ENCODE measurements at regions not wholly inside any gene's neighbourhood (a gene's known extent, or its start where the extent isn't known, plus 50 kb on each side); places are given as distances from the start of the nearest gene placed in this dataset.

GRCh38 chr7:67705850-67706249 is 709.2 kb downstream of the TYW1 start:
- DNase-seq, result no peak

GRCh38 chr7:67711706-67712105 is 715.1 kb downstream of the TYW1 start:
- no peak for DNase-seq

GRCh38 chr7:67713451-67714056 is 716.9 kb downstream of the TYW1 start:
- DNase-seq, result no peak

GRCh38 chr7:67716729-67717128 is 720.1 kb downstream of the TYW1 start:
- no peak for DNase-seq

- DNase-seq, result no peak
Observed at GRCh38 chr7:67723591-67723990, 727.0 kb downstream of the TYW1 start.

GRCh38 chr7:67724435-67724834 is 727.8 kb downstream of the TYW1 start:
- DNase-seq, result no peak

GRCh38 chr7:67724955-67725354 is 728.3 kb downstream of the TYW1 start:
- DNase-seq, result no peak

GRCh38 chr7:67725423-67725822 is 728.8 kb downstream of the TYW1 start:
- no peak for DNase-seq

- no peak for DNase-seq
Observed at GRCh38 chr7:67729771-67730170, 733.1 kb downstream of the TYW1 start.

- no peak for DNase-seq
Observed at GRCh38 chr7:67731704-67732103, 735.1 kb downstream of the TYW1 start.

- no peak for DNase-seq
Observed at GRCh38 chr7:67732898-67733297, 736.3 kb downstream of the TYW1 start.

GRCh38 chr7:67738145-67738544 is 741.5 kb downstream of the TYW1 start:
- no peak for DNase-seq

GRCh38 chr7:67738958-67739357 is 742.3 kb downstream of the TYW1 start:
- DNase-seq, result no peak

GRCh38 chr7:67743501-67743900 is 746.9 kb downstream of the TYW1 start:
- no peak for DNase-seq

GRCh38 chr7:67752227-67752626 is 755.6 kb downstream of the TYW1 start:
- DNase-seq, result no peak

- DNase-seq, result no peak
Observed at GRCh38 chr7:67753891-67754290, 757.3 kb downstream of the TYW1 start.

- no peak for DNase-seq
Observed at GRCh38 chr7:67754651-67755050, 758.0 kb downstream of the TYW1 start.

GRCh38 chr7:67758551-67758950 is 761.9 kb downstream of the TYW1 start:
- DNase-seq, result no peak

- no peak for DNase-seq
Observed at GRCh38 chr7:67760971-67761370, 764.3 kb downstream of the TYW1 start.

- DNase-seq, result no peak
Observed at GRCh38 chr7:67762516-67762915, 765.9 kb downstream of the TYW1 start.

- no peak for DNase-seq
Observed at GRCh38 chr7:67764289-67764688, 767.7 kb downstream of the TYW1 start.

- DNase-seq, result no peak
Observed at GRCh38 chr7:67765481-67766175, 769.0 kb downstream of the TYW1 start.

GRCh38 chr7:67766906-67767410 is 770.3 kb downstream of the TYW1 start:
- DNase-seq, result no peak

GRCh38 chr7:67771846-67772605 is 775.4 kb downstream of the TYW1 start:
- DNase-seq, result no peak

All from SHP77 (cell line).